ENCODE measurements at regions not wholly inside any gene's neighbourhood (a gene's known extent, or its start where the extent isn't known, plus 50 kb on each side); places are given as distances from the start of the nearest gene placed in this dataset.

GRCh38 chr16:55149622-55150021 is 174.4 kb upstream of the IRX6 start:
- POLR2A ChIA-PET, result no interaction called here
- no TSS peak for BruUV-seq (replicated peaks)
- CTCF ChIA-PET (ENCODE audit: low intra/inter-chr PET ratio), result no interaction called here
- no peak overlapping the region for H3K4me3 ChIP-seq
- H3K36me3 ChIP-seq (ENCODE audit: control insufficient read depth, insufficient read depth, low read length), result no peaks in the 10 kb centered on the region
- no peaks in the 10 kb centered on the region for H3K4me1 ChIP-seq (replicated peaks in 1 of 2; ENCODE audit: control insufficient read depth in 2 of 2, insufficient read depth in 2 of 2, low read length in 2 of 2)
- H3K9me1 ChIP-seq (ENCODE audit: control insufficient read depth, insufficient read depth, low read length), result no peaks in the 10 kb centered on the region
- no peak overlapping the region for H3K9ac ChIP-seq (ENCODE audit: insufficient read depth in 1 of 2, low read depth in 2 of 2, low read length in 2 of 2)
- no peaks in the 10 kb centered on the region; a peak in 1 of 5 replicates for H3K27me3 ChIP-seq (ENCODE audit: control insufficient read depth in 2 of 2, insufficient read depth in 2 of 2, low read length in 2 of 2)
- WGBS (ENCODE audit: insufficient coverage, low coverage, missing lambda C conversion rate), result 1% methylated on average over 4 of the region's 4 CpGs
- H2AFZ ChIP-seq (ENCODE audit: low read depth, low read length), result no peak overlapping the region
- ATAC-seq, result no peak
- H3K9me3 ChIP-seq (replicated peaks; ENCODE audit: control insufficient read depth, insufficient read depth, low read depth, low read length), result no peaks in the 10 kb centered on the region
- no peak for DNase-seq (ENCODE audit: extremely low read depth in 1 of 4, low spot score in 3 of 4)
- no peak overlapping the region for H3K4me2 ChIP-seq (ENCODE audit: insufficient read depth, low read length)
- in situ Hi-C loops (cut with MboI) (no loop called here), intact Hi-C loops (cut with micrococcal nuclease) (no loop called here)
- H3K27ac ChIP-seq (ENCODE audit: extremely low read depth, low read depth, low read length), result no peak overlapping the region
- no peaks in the 10 kb centered on the region for H3K79me2 ChIP-seq (ENCODE audit: control insufficient read depth, insufficient read depth, low read length)
- no peak for FAIRE-seq
- TF ChIP-seq ZNF699 (CRISPR knock-in tag; IDR thresholded peaks at IDR 0.05; ENCODE audit: insufficient replicate concordance) (no peak), ZNF77 (CRISPR knock-in tag; IDR thresholded peaks at IDR 0.05) (no peak), ZNF232 (CRISPR knock-in tag; IDR thresholded peaks at IDR 0.05) (no peak), RBM22 (IDR thresholded peaks at IDR 0.05; ENCODE audit: low read depth, low read length, poor library complexity, severe bottlenecking) (no peak), CSDE1 (IDR thresholded peaks at IDR 0.05) (no peak), ZNF41 (CRISPR knock-in tag; conservative IDR thresholded peaks at IDR 0.05) (no peak), SOX6 (IDR thresholded peaks at IDR 0.05) (no peak), BRCA1 (IDR thresholded peaks at IDR 0.05) (no peak), BRCA1 (CRISPR knock-in tag; IDR thresholded peaks at IDR 0.05) (no peak), PURB (CRISPR knock-in tag; IDR thresholded peaks at IDR 0.05; ENCODE audit: low read depth) (no peak), ETS2 (tag; IDR thresholded peaks at IDR 0.05; ENCODE audit: borderline replicate concordance, poor library complexity, severe bottlenecking) (no peak), PTTG1 (tag; IDR thresholded peaks at IDR 0.05; ENCODE audit: low read depth) (no peak), STAG1 (CRISPR knock-in tag; IDR thresholded peaks at IDR 0.05; ENCODE audit: borderline replicate concordance) (no peak), XRCC5 (IDR thresholded peaks at IDR 0.05; ENCODE audit: low read depth, low read length) (no peak), ARID1B (IDR thresholded peaks at IDR 0.05) (no peak), MXD1 (CRISPR knock-in tag; IDR thresholded peaks at IDR 0.05; ENCODE audit: borderline replicate concordance, poor library complexity, severe bottlenecking) (no peak), MLX (CRISPR knock-in tag; conservative IDR thresholded peaks at IDR 0.05) (no peak), CREB3 (tag; conservative IDR thresholded peaks at IDR 0.05; ENCODE audit: low read depth) (no peak), CREB5 (CRISPR knock-in tag; IDR thresholded peaks at IDR 0.05) (no peak)
- no peaks in the 10 kb centered on the region for H4K20me1 ChIP-seq (replicated peaks; ENCODE audit: control insufficient read depth, insufficient read depth, low read length)

Measured in K562 (cell line).